ENCODE measurements at regions not wholly inside any gene's neighbourhood (a gene's known extent, or its start where the extent isn't known, plus 50 kb on each side); places are given as distances from the start of the nearest gene placed in this dataset.

DNA sequence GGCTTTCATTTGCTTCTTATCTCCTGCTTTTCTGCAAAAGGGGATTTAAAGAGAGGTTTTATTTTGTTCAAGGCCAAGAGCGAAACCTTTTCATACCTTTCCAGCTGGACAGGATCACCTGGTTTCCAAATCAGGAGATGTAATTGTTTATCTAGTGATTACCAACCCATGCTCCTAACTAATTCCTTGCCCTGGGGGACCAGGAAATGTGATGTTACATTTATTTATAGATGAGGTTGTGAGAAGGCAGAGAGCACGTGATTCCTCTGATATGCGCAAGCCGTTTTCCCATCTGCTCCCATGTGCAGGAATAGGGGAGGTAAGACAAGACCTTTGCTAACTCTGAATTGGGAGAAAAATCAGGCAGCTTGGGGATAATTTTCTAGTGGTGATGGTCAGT lies 507.2 kb upstream of the LARGE1 start:
- POLR2A ChIA-PET: no interaction called here
- TF ChIP-seq RCOR1 (IDR thresholded peaks at IDR 0.05; ENCODE audit: low read depth, low read length): no peak
- no peak for TF ChIP-seq FOSL2 (IDR thresholded peaks at IDR 0.05)
- TF ChIP-seq FOSL2 (CRISPR knock-in tag; IDR thresholded peaks at IDR 0.05): no peak
- no peak for TF ChIP-seq EHF (CRISPR knock-in tag; IDR thresholded peaks at IDR 0.05)
- no peak for TF ChIP-seq EHMT2 (IDR thresholded peaks at IDR 0.05; ENCODE audit: low read depth)
- TF ChIP-seq NFE2L2 (conservative IDR thresholded peaks at IDR 0.05; ENCODE audit: low read length): no peak
- TF ChIP-seq, protein P1, sequence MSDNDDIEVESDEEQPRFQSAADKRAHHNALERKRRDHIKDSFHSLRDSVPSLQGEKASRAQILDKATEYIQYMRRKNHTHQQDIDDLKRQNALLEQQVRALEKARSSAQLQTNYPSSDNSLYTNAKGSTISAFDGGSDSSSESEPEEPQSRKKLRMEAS (IDR thresholded peaks at IDR 0.05): no peak
- no peak for TF ChIP-seq HOXA7 (CRISPR knock-in tag; IDR thresholded peaks at IDR 0.05)
- no peak for TF ChIP-seq KDM1A (IDR thresholded peaks at IDR 0.05; ENCODE audit: low read depth)
- no peak for TF ChIP-seq CEBPB (IDR thresholded peaks at IDR 0.05)
- no peak overlapping the region for H3K27ac ChIP-seq
- no peaks in the 10 kb centered on the region for H3K4me1 ChIP-seq
- no peak for ATAC-seq
- no peak for DNase-seq (ENCODE audit: low read depth in 1 of 2, low spot score in 1 of 2)
- H3K9me3 ChIP-seq: no peaks in the 10 kb centered on the region
- no peak for FAIRE-seq
- no peak overlapping the region for H3K4me2 ChIP-seq
- CTCF ChIA-PET: no interaction called here
- no peak overlapping the region for H3K4me3 ChIP-seq
- 49% methylated on average over 4 of the region's 4 CpGs for WGBS (ENCODE audit: missing lambda C conversion rate)

DNA sequence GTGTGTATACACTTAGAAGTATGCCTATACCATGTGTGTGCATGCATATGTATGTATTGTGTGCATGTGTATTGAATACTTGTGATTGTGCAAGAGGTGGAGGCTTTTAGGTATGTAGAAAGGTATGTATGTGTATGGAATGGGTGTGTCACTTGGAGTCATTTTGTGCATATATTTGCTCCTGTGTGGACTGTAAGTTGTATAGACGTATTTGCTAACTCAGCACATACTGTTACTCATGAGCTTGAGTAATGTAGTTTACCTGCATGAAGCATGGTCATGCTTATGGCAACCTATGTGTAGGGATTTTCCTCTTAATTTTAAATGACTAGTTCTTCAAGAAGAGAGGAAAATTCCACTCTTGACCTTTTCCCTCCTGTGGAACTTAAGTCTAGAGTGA lies 507.6 kb upstream of the LARGE1 start:
- TF ChIP-seq KDM1A (IDR thresholded peaks at IDR 0.05; ENCODE audit: low read depth) (no peak), MAFK (IDR thresholded peaks at IDR 0.05; ENCODE audit: partially characterized antibody) (peak; percentile 78)
- Histone ChIP-seq H3K4me2 (no peak overlapping the region), H3K4me3 (no peak overlapping the region), H3K9me3 (no peaks in the 10 kb centered on the region), H3K4me1 (no peaks in the 10 kb centered on the region), H3K27ac (no peak overlapping the region)
- CTCF ChIA-PET: no interaction called here
- WGBS (ENCODE audit: missing lambda C conversion rate): 0% methylated on average over 1 of the region's 1 CpG
- POLR2A ChIA-PET: no interaction called here
- FAIRE-seq: no peak
- no peak for DNase-seq (ENCODE audit: low read depth in 1 of 2, low spot score in 1 of 2)
- no peak for ATAC-seq

DNA sequence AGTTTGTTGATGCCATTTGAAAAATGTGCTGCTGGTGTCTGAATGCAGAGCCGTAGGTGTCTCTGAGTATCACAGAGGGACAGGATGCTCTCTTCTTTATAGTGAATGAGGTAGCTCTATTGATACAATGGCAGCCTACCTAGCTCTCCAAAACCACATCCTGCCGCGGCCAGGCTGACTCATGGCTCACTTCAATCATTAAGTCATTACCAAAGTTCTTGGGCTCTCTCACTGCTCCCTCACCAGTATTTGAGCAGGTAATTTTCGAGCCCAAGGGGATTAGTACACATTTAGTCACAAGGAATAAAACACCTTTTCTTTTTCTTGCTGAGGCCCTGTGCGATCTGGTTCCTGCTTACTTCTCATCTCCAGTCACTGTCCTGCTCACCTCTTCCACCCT lies 509.0 kb upstream of the LARGE1 start:
- Histone ChIP-seq H3K4me1 (no peaks in the 10 kb centered on the region), H3K27ac (no peak overlapping the region), H3K9me3 (no peaks in the 10 kb centered on the region), H3K4me2 (no peak overlapping the region), H3K4me3 (no peak overlapping the region)
- CTCF ChIA-PET: no interaction called here
- DNase-seq (ENCODE audit: low read depth in 1 of 2, low spot score in 1 of 2): no peak
- no peak for FAIRE-seq
- ATAC-seq: no peak
- POLR2A ChIA-PET: no interaction called here
- TF ChIP-seq POLR2A (IDR thresholded peaks at IDR 0.05; ENCODE audit: low read length) (no peak), NFE2L2 (conservative IDR thresholded peaks at IDR 0.05; ENCODE audit: low read length) (no peak), RCOR1 (IDR thresholded peaks at IDR 0.05; ENCODE audit: low read depth, low read length) (no peak)
- 0% methylated on average over 5 of the region's 5 CpGs for WGBS (ENCODE audit: missing lambda C conversion rate)

DNA sequence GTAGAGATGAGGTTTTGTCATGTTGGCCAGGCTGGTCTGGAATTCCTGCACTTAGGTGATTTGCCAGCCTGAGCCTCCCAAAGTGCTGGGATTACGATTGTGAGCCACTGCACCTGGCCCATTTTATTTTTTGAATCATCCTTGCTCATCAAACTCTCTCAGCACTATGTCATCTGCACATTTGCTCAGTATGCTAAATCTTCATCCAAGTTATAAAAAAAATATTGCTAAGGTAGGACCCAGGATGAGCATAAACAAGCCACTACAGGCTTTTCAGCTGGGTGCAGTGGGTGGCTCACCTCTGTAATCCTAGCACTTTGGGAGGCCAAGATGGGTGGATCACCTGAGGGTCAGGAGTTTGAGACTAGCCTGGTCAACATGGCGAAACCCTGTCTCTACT lies 510.1 kb upstream of the LARGE1 start:
- H3K9me3 ChIP-seq: no peaks in the 10 kb centered on the region
- H3K4me3 ChIP-seq: no peak overlapping the region
- 0% methylated on average over 2 of the region's 2 CpGs for WGBS (ENCODE audit: missing lambda C conversion rate)
- no peak overlapping the region for H3K27ac ChIP-seq
- ATAC-seq (no peak), FAIRE-seq (no peak), DNase-seq (ENCODE audit: low read depth in 1 of 2, low spot score in 1 of 2) (no peak)
- TF ChIP-seq JUN (IDR thresholded peaks at IDR 0.05): no peak
- TF ChIP-seq HEYL (CRISPR knock-in tag; IDR thresholded peaks at IDR 0.05): no peak
- TF ChIP-seq EP300 (IDR thresholded peaks at IDR 0.05): no peak
- no peak for TF ChIP-seq FOXS1 (CRISPR knock-in tag; IDR thresholded peaks at IDR 0.05)
- TF ChIP-seq CEBPB (IDR thresholded peaks at IDR 0.05): no peak
- no peak for TF ChIP-seq RNF2 (IDR thresholded peaks at IDR 0.05; ENCODE audit: borderline replicate concordance, low read depth)
- TF ChIP-seq, protein P2, sequence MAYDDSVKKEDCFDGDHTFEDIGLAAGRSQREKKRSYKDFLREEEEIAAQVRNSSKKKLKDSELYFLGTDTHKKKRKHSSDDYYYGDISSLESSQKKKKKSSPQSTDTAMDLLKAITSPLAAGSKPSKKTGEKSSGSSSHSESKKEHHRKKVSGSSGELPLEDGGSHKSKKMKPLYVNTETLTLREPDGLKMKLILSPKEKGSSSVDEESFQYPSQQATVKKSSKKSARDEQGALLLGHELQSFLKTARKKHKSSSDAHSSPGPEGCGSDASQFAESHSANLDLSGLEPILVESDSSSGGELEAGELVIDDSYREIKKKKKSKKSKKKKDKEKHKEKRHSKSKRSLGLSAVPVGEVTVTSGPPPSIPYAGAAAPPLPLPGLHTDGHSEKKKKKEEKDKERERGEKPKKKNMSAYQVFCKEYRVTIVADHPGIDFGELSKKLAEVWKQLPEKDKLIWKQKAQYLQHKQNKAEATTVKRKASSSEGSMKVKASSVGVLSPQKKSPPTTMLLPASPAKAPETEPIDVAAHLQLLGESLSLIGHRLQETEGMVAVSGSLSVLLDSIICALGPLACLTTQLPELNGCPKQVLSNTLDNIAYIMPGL (CRISPR knock-in tag; IDR thresholded peaks at IDR 0.05; ENCODE audit: borderline replicate concordance): no peak
- no peak for TF ChIP-seq CBX8 (IDR thresholded peaks at IDR 0.05)
- TF ChIP-seq NFE2L2 (conservative IDR thresholded peaks at IDR 0.05; ENCODE audit: low read length): no peak
- no peak for TF ChIP-seq MYC (IDR thresholded peaks at IDR 0.05; ENCODE audit: borderline replicate concordance, low read length)
- no peak for TF ChIP-seq HOXB13 (CRISPR knock-in tag; IDR thresholded peaks at IDR 0.05; ENCODE audit: low read depth)
- TF ChIP-seq NPAS2 (CRISPR knock-in tag; IDR thresholded peaks at IDR 0.05; ENCODE audit: borderline replicate concordance): no peak
- H3K4me2 ChIP-seq: no peak overlapping the region
- POLR2A ChIA-PET: no interaction called here
- CTCF ChIA-PET: no interaction called here
- no peaks in the 10 kb centered on the region for H3K4me1 ChIP-seq
